HG03135 (cell line): ENCODE measurements at regions not wholly inside any gene's neighbourhood (a gene's known extent, or its start where the extent isn't known, plus 50 kb on each side); places are given as distances from the start of the nearest gene placed in this dataset.
"Not testable (repeated sequence)": the region's sequence is repeated elsewhere in the genome, so short reads cannot be mapped to it uniquely, and the experiment has no call there.

Source experiments
- ATAC-seq: cut with Tn5 transposase; IDR thresholded peaks from one replicate; pipeline ENCODE4 v1.9.1; 2021; ENCODE audit warnings: mild to moderate bottlenecking, moderate library complexity; ENCODE audit not compliant: unreplicated experiment

DNA sequence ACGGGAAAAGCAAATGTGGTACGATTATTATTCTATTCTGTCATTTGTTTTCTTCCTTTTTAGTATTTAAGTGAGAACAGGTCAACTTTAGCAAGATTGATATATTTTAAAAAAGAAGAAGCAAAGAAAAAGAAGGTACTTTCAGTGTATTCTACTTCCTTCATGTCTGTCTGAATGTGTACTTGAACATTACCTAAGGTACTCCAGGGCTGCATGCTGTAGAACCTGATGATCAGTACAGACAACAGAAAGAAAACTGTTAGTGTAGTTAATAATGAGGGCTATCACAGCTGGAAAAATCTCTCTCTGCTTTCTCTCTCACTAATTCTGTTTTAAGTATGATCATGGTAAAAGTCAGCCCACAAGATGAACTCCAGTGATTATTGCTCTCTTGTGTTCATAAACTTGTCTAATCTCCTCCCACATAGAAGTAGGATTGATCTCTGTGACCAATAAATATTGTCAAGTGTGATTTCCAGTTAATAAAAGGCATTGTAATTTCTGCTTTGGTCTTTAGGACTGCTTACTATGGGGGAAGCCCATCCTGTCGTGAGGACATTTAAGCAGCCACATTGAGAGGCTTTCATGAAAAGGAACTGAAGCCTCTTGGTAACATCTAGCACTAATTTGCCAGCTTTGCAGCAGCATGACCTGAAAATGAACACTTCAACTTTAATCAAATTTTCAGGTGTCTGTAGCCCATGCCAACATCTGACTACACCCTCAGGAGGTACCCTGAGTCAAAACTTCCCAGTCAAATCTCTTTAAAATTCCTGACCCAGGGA is 864.0 kb upstream of the ACO1 start:
- no peak for ATAC-seq

DNA sequence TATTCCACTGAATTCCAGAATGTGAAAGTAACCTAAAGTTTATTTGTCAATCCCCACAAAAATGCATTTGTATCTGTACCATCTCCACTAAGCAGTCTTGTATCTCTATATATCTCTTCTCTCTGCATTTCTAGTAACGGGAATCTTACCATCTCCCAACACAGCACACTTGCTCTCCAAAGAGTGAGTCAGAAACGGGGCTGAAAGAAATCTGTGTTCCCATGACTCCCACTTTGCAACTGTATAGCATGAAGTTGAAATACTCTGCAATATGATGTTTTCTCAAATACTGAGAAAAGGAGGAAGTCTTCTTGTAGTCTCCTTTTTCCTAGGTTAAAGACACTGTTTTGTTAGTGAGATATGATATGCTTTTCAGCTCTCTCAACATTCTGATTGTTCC is 848.8 kb upstream of the ACO1 start:
- no peak for ATAC-seq

GRCh38 chr9:31536471-31536870 is 848.0 kb upstream of the ACO1 start:
- no peak for ATAC-seq

GRCh38 chr9:31541721-31542281 is 842.6 kb upstream of the ACO1 start:
- no peak for ATAC-seq

GRCh38 chr9:31542384-31543055 is 841.9 kb upstream of the ACO1 start:
- peak; percentile 97 for ATAC-seq

DNA sequence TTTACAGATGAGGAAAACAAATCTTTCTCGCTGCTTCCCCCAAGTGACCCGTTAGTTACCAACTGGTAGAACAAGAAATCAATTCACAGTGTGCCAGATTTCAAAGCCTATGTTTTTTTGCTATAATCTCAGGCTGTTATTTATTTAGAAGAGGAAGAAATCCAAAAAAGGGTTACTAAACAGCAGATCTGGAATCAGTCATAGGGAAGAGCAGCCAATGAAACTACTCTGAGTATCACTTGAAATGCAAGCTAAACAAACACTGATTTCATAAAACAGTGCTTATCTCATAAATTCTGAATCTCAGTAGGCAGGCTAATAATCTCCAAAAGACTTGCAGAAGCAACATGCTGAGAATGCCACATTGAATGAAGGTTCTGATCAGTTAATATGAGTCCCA is 829.5 kb upstream of the ACO1 start:
- no peak for ATAC-seq

- ATAC-seq, result no peak
These were observed 827.6 kb upstream of the ACO1 start for GRCh38 chr9:31556667-31557463.

- not testable (repeated sequence) for ATAC-seq
These were observed 812.3 kb upstream of the ACO1 start for GRCh38 chr9:31572190-31572589.

- ATAC-seq, result no peak
These were observed 810.9 kb upstream of the ACO1 start for GRCh38 chr9:31573561-31573960.

GRCh38 chr9:31574006-31574765 is 810.3 kb upstream of the ACO1 start:
- ATAC-seq, result no peak

GRCh38 chr9:31582071-31582470 is 802.4 kb upstream of the ACO1 start:
- no peak for ATAC-seq

GRCh38 chr9:31582561-31582960 is 801.9 kb upstream of the ACO1 start:
- no peak for ATAC-seq

- no peak for ATAC-seq
These were observed 799.3 kb upstream of the ACO1 start for GRCh38 chr9:31585158-31585557.

DNA sequence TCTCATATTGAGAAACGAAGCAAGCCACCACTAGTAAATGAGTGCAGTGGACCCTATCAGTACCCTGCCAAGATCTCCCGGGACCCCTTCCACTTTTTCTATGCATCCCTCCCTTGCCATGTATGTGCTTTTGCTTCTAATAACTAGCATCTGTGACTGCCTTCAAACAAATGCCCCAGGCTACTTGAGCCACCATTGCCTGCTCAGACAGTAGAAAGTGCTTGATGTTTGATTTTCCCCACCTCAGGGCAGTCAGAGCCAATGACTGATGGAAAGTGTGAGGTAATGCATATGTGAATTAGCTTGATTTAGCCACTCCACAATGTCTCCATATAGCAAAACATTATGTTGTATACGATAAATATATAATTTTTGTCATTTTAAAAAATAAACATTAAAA is 797.3 kb upstream of the ACO1 start:
- ATAC-seq, result no peak

DNA sequence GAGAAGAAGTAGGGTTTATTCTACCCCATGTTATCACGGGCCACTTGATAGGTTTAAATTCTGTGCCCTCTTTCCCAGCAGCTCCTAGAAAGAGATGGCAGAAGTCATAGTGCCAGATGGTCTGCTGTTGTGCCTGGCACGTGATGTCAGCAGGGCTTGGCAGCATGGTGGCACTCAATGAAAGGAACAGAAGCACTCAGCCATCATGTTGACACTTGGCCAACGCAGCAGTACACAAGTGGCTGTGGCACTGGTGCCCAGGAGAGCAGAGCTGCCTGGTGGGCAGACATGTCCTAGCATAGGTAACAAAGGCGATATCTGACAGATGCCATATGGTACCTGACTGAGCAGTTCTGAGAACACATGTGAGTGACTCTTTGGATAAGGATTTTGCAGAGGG is 796.4 kb upstream of the ACO1 start:
- no peak for ATAC-seq

DNA sequence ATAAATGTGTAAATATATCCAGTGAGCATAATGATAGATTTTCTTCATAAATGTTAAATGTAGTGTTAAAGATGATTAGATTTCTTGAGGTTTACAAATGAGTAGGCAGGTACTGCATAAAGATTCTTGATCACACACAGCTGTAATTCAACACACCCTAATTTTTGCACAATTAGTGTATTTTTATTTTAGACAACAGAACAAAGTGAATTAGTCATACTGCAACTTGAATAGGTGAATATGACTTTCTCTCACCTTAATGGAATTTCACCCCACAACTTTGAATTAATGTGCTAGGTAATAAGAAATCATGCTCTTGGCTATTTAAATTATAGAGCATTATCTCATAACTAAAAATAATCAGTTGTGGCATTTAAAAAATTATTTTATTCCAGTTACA is 795.7 kb upstream of the ACO1 start:
- no peak for ATAC-seq

- no peak for ATAC-seq
These were observed 794.4 kb upstream of the ACO1 start for GRCh38 chr9:31590091-31590490.

GRCh38 chr9:31597086-31597485 is 787.4 kb upstream of the ACO1 start:
- not testable (repeated sequence) for ATAC-seq

DNA sequence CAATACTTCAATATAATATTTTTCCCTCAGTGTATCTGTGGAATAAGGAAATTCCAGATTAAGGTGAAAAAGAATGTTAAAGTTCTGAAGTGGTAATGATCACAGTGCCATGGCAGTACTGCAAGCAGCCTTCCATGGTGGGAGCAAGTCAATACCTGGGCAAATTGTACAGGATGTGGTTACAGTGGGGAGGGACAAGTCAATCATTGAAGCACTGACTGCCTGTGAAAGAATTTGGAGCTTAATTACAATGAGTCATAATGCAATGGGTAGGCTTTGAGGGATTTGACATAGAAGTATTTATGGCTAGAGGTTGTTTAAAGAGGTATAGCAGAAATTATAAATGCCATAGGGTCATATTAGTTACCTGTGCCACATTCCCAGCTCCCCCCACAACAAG is 786.5 kb upstream of the ACO1 start:
- ATAC-seq, result peak; percentile 66

DNA sequence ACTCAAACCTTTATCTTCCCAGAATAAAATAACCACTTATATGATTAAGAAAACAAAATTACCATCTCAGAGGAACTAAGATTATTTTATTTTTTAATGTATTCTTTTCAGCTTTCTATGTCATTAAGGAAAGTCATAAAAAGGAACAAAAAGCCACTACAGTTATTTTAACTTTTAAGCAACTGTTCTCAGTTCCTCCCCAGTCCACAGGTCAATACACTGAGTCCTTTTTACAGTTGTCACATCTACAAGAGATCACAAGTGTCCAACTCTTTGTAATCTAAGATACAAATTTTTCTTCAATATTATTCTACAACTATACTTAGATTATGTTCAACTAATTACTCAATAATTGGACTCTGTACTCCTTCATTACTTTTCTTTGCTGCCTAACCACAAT is 782.8 kb upstream of the ACO1 start:
- no peak for ATAC-seq

GRCh38 chr9:31604531-31604930 is 779.9 kb upstream of the ACO1 start:
- ATAC-seq, result no peak
